Neural progenitor cell (in vitro differentiated cells): ENCODE measurements at regions not wholly inside any gene's neighbourhood (a gene's known extent, or its start where the extent isn't known, plus 50 kb on each side); places are given as distances from the start of the nearest gene placed in this dataset.
A peak's percentile ranks its signal among the peaks of the same experiment; 100 is the strongest.

Experiments
- DNase-seq: peaks from one replicate; pipeline ENCODE4 v3.0.0-alpha.2; 2016; ENCODE audit warnings: low spot score
- H2AFZ ChIP-seq: fragments of 200-600 bp; sonication (generic); replicated peaks from 2 replicates; pipeline ENCODE4 v1.6.1; 2016; ENCODE audit warnings: antibody characterized with exemption
- H3F3A ChIP-seq: fragments of 200-600 bp; sonication (generic); 2 replicates; pipeline ENCODE4 v1.6.1; 2016; ENCODE audit warnings: antibody characterized with exemption, low read depth
- H3K27ac ChIP-seq: fragments of 200-600 bp; sonication (generic); 2 replicates; pipeline ENCODE4 v1.5.1; 2016; ENCODE audit warnings: mild to moderate bottlenecking
- H3K27me3 ChIP-seq: fragments of 200-600 bp; sonication (generic); 2 replicates; pipeline ENCODE4 v1.6.1; 2016; ENCODE audit warnings: mild to moderate bottlenecking, moderate library complexity
- H3K36me3 ChIP-seq: fragments of 200-600 bp; sonication (generic); 2 replicates; pipeline ENCODE4 v1.5.1; 2016
- H3K4me1 ChIP-seq: fragments of 200-600 bp; sonication (generic); 2 replicates; pipeline ENCODE4 v1.6.1; 2016; ENCODE audit warnings: mixed run types
- H3K4me2 ChIP-seq: fragments of 200-600 bp; sonication (generic); 2 replicates; pipeline ENCODE4 v1.6.1; 2016
- H3K4me3 ChIP-seq: fragments of 200-600 bp; sonication (generic); 2 replicates; pipeline ENCODE4 v1.5.1; 2016
- H3K79me2 ChIP-seq: fragments of 200-600 bp; sonication (generic); 2 replicates; pipeline ENCODE4 v1.6.1; 2016; ENCODE audit warnings: low read depth
- H3K9ac ChIP-seq: fragments of 200-600 bp; sonication (generic); 2 replicates; pipeline ENCODE4 v1.6.1; 2016
- H3K9me3 ChIP-seq: fragments of 200-600 bp; sonication (generic); 2 replicates; pipeline ENCODE4 v1.5.1; 2016; ENCODE audit warnings: low read depth
- H4K20me1 ChIP-seq: fragments of 200-600 bp; sonication (generic); 2 replicates; pipeline ENCODE4 v1.6.1; 2016; ENCODE audit warnings: low read depth
- H3K27ac Mint-ChIP-seq: 3 replicates; pipeline ENCODE4 v1.8.0; 2021; ENCODE audit warnings: mixed read lengths
- H3K27me3 Mint-ChIP-seq: 2 replicates; pipeline ENCODE4 v1.8.0; 2022; ENCODE audit warnings: low read depth, mild to moderate bottlenecking, inconsistent platforms, moderate library complexity, mixed read lengths; ENCODE audit not compliant: insufficient read depth
- H3K36me3 Mint-ChIP-seq: 3 replicates; pipeline ENCODE4 v1.8.0; 2021; ENCODE audit warnings: mixed read lengths
- H3K4me1 Mint-ChIP-seq: 3 replicates; pipeline ENCODE4 v1.8.0; 2021; ENCODE audit warnings: mixed read lengths
- H3K4me3 Mint-ChIP-seq: 3 replicates; pipeline ENCODE4 v1.8.0; 2021; ENCODE audit warnings: mild to moderate bottlenecking, moderate library complexity, mixed read lengths
- H3K9me3 Mint-ChIP-seq: 3 replicates; pipeline ENCODE4 v1.8.0; 2020; ENCODE audit warnings: mixed read lengths
- EZH2 ChIP-seq: fragments of 200-600 bp; sonication (generic); IDR thresholded peaks from 2 replicates; pipeline ENCODE4 v1.6.1; 2017; ENCODE audit warnings: antibody characterized with exemption, mild to moderate bottlenecking, moderate library complexity
- EZH2phosphoT487 ChIP-seq: fragments of 200-600 bp; sonication (generic); IDR thresholded peaks from 2 replicates; pipeline ENCODE4 v1.6.1; 2017; ENCODE audit warnings: antibody characterized with exemption
- TF ChIP-seq, protein P1 (sequence below): fragments of 200-600 bp; sonication (generic); IDR thresholded peaks from 2 replicates; pipeline ENCODE4 v1.5.1; 2017; ENCODE audit warnings: antibody characterized with exemption, mild to moderate bottlenecking

GRCh38 chr9:89243296-89244061, 64.9 kb upstream of the SHC3 start:
- Mint-ChIP-seq H3K4me3 (no peak overlapping the region), H3K9me3 (no peaks in the 10 kb centered on the region), H3K27ac (no peak overlapping the region), H3K27me3 (peaks cover 5% of the 10 kb centered on the region), H3K4me1 (peaks cover 21% of the 10 kb centered on the region), H3K36me3 (no peaks in the 10 kb centered on the region)
- H3K4me2 ChIP-seq, result no peak overlapping the region
- no peaks in the 10 kb centered on the region for H3K9me3 ChIP-seq
- DNase-seq, result no peak
- H3K4me3 ChIP-seq, result no peak overlapping the region
- no peaks in the 10 kb centered on the region for H3K79me2 ChIP-seq
- no peaks in the 10 kb centered on the region for H3K36me3 ChIP-seq
- no peak overlapping the region for H3K27ac ChIP-seq
- no peak overlapping the region for H3K9ac ChIP-seq
- H3F3A ChIP-seq, result peaks cover 12% of the 10 kb centered on the region
- TF ChIP-seq EZH2phosphoT487 (no peak), EZH2 (no peak)
- TF ChIP-seq, protein P1, sequence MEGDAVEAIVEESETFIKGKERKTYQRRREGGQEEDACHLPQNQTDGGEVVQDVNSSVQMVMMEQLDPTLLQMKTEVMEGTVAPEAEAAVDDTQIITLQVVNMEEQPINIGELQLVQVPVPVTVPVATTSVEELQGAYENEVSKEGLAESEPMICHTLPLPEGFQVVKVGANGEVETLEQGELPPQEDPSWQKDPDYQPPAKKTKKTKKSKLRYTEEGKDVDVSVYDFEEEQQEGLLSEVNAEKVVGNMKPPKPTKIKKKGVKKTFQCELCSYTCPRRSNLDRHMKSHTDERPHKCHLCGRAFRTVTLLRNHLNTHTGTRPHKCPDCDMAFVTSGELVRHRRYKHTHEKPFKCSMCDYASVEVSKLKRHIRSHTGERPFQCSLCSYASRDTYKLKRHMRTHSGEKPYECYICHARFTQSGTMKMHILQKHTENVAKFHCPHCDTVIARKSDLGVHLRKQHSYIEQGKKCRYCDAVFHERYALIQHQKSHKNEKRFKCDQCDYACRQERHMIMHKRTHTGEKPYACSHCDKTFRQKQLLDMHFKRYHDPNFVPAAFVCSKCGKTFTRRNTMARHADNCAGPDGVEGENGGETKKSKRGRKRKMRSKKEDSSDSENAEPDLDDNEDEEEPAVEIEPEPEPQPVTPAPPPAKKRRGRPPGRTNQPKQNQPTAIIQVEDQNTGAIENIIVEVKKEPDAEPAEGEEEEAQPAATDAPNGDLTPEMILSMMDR, result no peak
- H2AFZ ChIP-seq, result no peak overlapping the region
- H4K20me1 ChIP-seq, result no peaks in the 10 kb centered on the region
- no peaks in the 10 kb centered on the region for H3K27me3 ChIP-seq
- H3K4me1 ChIP-seq, result peaks cover 20% of the 10 kb centered on the region

- no peak overlapping the region for H3K9ac ChIP-seq
- peaks cover 20% of the 10 kb centered on the region for H3K4me1 ChIP-seq
- H3K27ac ChIP-seq, result peak overlapping the region; percentile 23
- peak overlapping the region; percentile 23 for H2AFZ ChIP-seq
- DNase-seq, result peak; percentile 31
- Mint-ChIP-seq H3K36me3 (no peaks in the 10 kb centered on the region), H3K27ac (no peak overlapping the region), H3K4me1 (peaks cover 21% of the 10 kb centered on the region), H3K4me3 (no peak overlapping the region), H3K27me3 (peaks cover 5% of the 10 kb centered on the region), H3K9me3 (no peaks in the 10 kb centered on the region)
- TF ChIP-seq EZH2phosphoT487 (no peak), EZH2 (no peak)
- TF ChIP-seq, protein P1, result no peak
- no peaks in the 10 kb centered on the region for H3K79me2 ChIP-seq
- H3K4me2 ChIP-seq, result peak overlapping the region; percentile 55
- H3K36me3 ChIP-seq, result no peaks in the 10 kb centered on the region
- no peaks in the 10 kb centered on the region for H3K27me3 ChIP-seq
- no peak overlapping the region for H3K4me3 ChIP-seq
- no peaks in the 10 kb centered on the region for H3K9me3 ChIP-seq
- H3F3A ChIP-seq, result peaks cover 12% of the 10 kb centered on the region
- H4K20me1 ChIP-seq, result no peaks in the 10 kb centered on the region
Measured at GRCh38 chr9:89246840-89247239, 64.2 kb upstream of the CKS2 start.

DNA sequence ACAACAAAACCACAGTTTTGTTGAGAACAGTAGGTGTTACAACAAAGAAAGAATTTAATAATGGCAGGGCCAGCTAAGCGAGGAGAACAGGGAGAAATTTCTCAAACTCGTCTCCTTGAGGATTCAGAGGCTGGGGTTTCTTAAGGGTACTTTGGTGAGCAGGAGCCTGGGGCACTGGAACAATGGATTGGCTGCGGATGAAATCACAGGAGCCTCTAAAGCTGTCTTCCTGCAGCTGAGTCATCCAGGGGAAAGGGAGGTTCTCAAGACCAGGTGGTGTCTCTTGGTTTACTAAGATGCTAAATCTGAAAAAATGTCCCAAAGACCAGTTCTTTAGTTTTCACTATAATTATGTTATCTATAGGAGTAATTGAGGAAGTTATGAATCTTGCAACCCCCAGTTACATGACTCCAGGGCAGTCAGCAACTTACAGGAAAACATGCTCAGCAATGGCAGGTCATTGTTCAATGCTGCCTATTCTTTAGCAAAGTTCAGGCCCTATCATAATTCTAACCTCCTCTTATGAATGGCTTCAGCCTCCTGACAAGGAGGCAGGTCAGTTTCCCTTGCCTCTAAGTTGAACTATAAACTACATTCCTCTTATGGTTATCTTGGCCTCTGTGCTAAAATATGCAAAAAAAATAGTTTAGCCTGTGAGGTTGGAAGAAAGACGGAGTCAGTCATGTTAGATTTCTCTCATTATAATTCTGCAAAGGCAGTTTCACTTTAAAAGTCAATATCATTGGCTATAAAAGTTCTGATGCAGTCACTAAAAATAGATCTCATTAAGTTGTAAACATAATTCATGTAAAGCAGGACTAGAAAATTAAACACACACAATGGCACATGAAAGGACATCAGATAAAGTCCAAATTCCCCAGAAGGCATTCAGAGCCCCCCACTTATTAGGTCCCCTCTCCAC, 63.3 kb upstream of the CKS2 start:
- H3K27ac Mint-ChIP-seq, result peak overlapping the region; percentile 88
- H3K27ac ChIP-seq, result peak overlapping the region; percentile 23
- peaks cover 20% of the 10 kb centered on the region for H3K4me1 ChIP-seq
- no peaks in the 10 kb centered on the region for H3K36me3 Mint-ChIP-seq
- H3K79me2 ChIP-seq, result no peaks in the 10 kb centered on the region
- no peaks in the 10 kb centered on the region for H3K36me3 ChIP-seq
- H4K20me1 ChIP-seq, result no peaks in the 10 kb centered on the region
- H2AFZ ChIP-seq, result peak overlapping the region; percentile 23
- H3K9ac ChIP-seq, result no peak overlapping the region
- peaks cover 21% of the 10 kb centered on the region for H3K4me1 Mint-ChIP-seq
- H3F3A ChIP-seq, result peaks cover 12% of the 10 kb centered on the region
- no peaks in the 10 kb centered on the region for H3K9me3 ChIP-seq
- peak overlapping the region; percentile 52 for H3K4me3 Mint-ChIP-seq
- H3K4me2 ChIP-seq, result peak overlapping the region; percentile 55
- no peaks in the 10 kb centered on the region for H3K27me3 ChIP-seq
- peaks cover 5% of the 10 kb centered on the region for H3K27me3 Mint-ChIP-seq
- no peak overlapping the region for H3K4me3 ChIP-seq
- no peak for TF ChIP-seq EZH2phosphoT487
- TF ChIP-seq EZH2, result no peak
- TF ChIP-seq, protein P1, result no peak
- no peaks in the 10 kb centered on the region for H3K9me3 Mint-ChIP-seq
- DNase-seq, result peak; percentile 63
